H4 (cell line): ENCODE measurements at regions not wholly inside any gene's neighbourhood (a gene's known extent, or its start where the extent isn't known, plus 50 kb on each side); places are given as distances from the start of the nearest gene placed in this dataset.

Experiments
- DNase-seq: peaks from one replicate; pipeline ENCODE4 v3.0.0-alpha.2; 2015; ENCODE audit warnings: low spot score

DNA sequence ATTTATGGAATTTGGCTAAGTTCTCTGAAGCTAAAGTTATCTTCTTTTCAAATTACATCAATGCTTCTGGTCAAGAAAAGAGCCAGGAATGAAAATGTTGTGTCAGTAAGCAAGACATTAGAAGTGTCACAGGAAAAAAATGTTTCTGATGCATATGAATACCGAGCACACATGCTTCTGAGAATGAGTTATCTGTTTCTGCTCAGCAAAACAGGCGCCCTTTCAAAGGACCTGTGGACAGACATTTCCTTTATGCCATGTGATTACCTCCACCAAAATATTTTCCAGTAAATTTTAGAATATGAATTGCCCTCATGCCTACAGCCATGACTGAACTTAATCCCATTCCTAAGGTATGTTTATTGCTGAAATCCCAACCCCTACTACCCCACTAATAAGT is 55.4 kb upstream of the RNF180 start:
- DNase-seq = no peak

DNA sequence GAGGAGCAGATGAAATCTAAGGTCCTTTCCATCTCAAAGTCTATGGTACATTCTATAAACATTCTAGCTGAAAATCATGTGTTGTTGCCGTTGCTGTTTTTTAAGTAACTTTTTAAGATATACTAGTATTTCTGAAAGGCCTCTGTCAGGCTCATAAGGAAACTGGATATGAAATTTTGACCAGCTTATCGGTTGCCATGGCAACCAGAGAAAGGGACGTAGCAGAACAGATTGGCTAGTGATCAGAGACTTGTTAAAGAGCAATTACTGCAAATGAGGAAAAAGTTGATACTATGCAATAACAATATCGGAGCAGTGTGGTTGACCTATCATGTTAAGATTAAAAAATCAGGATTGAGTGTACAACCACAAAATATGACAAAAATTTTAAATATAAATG is 57.0 kb upstream of the RNF180 start:
- no peak for DNase-seq

DNA sequence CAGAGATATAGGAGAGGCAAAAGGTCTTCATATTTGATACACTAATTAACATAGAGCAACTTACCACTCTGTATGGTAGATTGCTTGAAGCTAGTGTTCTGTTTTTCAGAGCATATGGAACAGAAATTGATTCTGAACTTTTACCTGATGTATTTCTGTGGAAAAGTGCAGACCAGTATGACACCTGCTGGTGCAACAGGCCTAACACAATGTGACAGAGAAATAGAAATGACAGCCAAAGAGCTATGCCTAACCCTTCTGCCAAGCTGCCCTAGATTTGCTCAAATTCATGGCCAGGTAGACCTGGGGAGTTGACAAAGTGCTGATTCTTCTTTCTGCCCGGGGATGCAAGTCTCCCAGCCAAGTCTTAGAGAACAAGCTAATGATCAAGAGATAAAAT is 65.4 kb upstream of the RNF180 start:
- no peak for DNase-seq

DNA sequence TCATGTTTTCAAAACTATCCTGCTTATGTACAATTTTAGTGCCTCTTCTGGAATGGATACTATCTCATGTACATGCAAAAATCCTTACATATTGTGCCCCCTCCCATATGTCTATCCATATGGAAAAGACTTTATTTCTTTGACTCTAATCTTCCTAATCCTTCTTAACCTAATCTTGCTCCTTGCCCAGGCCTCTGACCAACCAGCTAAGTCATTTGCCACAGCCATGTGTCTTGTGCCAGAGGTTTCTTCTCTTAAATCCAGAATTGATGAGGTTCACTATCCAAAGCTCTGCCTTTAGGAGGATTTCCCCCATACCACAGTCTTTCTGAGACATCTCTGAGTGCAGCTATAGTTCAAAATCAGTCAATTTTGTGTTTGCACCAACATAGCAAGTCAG is 68.9 kb upstream of the RNF180 start:
- DNase-seq = no peak

GRCh38 chr5:64077589-64077988 is 88.1 kb upstream of the RNF180 start:
- DNase-seq = no peak

- peak; percentile 14 for DNase-seq
Observed at GRCh38 chr5:64074533-64074932, 91.1 kb upstream of the RNF180 start.

GRCh38 chr5:64069486-64069885 is 96.2 kb upstream of the RNF180 start:
- DNase-seq = no peak

DNA sequence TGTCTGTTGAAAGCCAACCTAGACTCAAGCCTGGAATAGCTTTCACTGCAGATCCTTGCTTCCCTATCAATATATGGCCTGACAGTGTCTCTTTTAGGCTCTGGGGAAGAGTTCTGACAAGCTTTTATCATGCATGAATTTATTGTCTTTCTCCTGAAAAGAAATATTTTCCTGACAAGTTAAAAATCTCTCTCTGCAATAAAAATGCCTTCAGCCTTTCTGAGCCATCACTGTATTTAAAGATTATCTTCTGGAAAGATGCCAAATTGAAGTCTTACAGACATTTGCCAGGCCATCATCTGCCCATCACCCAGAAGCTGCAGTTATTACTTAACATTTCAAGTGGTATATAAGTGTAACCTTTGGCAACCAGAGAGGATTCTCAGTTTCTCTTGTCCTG is 88.1 kb upstream of the HTR1A start:
- DNase-seq = no peak

- no peak for DNase-seq
Observed at GRCh38 chr5:64040490-64040889, 78.2 kb upstream of the HTR1A start.

DNA sequence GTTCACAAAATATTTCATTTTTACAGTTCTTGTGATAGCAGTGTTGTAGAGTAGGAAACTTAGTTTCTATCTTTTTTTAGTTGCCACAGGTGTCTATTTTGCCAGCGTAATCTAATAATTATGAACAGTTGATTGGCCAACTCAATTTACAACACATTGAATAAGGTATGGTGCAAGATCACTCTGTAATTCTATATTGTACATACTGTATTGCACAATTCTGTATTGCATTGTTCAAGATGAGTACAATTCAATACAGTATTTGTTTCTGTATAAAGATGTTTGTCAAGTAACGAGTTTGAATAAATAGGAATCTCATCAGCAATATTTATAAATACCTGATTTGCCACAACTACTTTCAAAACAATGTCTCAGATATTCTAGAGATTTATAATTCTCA is 64.2 kb upstream of the HTR1A start:
- no peak for DNase-seq

- no peak for DNase-seq
Observed at GRCh38 chr5:64019746-64020145, 57.5 kb upstream of the HTR1A start.

DNA sequence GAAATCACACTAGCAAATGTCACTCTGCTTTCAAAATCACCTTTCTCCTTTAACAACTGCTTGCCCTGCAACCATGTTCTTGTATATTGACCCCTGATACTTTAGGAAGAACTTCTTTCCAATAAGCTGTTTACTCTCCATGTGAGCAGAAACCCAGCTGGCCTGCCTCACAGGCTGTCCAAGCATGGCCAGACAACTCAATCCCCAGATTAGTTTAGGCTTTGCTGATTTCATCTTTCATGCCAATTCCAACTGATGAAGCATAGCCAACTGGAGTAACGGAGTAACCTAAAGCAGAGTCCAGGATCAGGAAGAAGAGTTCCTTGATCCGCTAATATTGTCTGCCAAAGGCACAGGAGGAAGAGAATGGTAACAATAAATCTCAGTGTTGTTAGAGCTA is 56.7 kb upstream of the HTR1A start:
- DNase-seq = no peak

GRCh38 chr5:64015824-64016223 is 53.6 kb upstream of the HTR1A start:
- no peak for DNase-seq
